ENCODE measurements at regions not wholly inside any gene's neighbourhood (a gene's known extent, or its start where the extent isn't known, plus 50 kb on each side); places are given as distances from the start of the nearest gene placed in this dataset.

GRCh38 chr3:110210086-110210660 is 861.4 kb upstream of the NECTIN3 start:
- TF ChIP-seq, protein P1, sequence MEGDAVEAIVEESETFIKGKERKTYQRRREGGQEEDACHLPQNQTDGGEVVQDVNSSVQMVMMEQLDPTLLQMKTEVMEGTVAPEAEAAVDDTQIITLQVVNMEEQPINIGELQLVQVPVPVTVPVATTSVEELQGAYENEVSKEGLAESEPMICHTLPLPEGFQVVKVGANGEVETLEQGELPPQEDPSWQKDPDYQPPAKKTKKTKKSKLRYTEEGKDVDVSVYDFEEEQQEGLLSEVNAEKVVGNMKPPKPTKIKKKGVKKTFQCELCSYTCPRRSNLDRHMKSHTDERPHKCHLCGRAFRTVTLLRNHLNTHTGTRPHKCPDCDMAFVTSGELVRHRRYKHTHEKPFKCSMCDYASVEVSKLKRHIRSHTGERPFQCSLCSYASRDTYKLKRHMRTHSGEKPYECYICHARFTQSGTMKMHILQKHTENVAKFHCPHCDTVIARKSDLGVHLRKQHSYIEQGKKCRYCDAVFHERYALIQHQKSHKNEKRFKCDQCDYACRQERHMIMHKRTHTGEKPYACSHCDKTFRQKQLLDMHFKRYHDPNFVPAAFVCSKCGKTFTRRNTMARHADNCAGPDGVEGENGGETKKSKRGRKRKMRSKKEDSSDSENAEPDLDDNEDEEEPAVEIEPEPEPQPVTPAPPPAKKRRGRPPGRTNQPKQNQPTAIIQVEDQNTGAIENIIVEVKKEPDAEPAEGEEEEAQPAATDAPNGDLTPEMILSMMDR (IDR thresholded peaks at IDR 0.05; ENCODE audit: control extremely low read depth, extremely low read depth, low read depth, missing control alignments) = no peak
- no peak for DNase-seq (ENCODE audit: extremely low spot score)
- POLR2A ChIA-PET = no interaction called here
- CTCF ChIA-PET = no interaction called here

- no peak for DNase-seq (ENCODE audit: extremely low spot score)
- CTCF ChIA-PET = no interaction called here
- TF ChIP-seq, protein P1 (IDR thresholded peaks at IDR 0.05; ENCODE audit: control extremely low read depth, extremely low read depth, low read depth, missing control alignments) = no peak
- POLR2A ChIA-PET = no interaction called here
These were observed 845.0 kb upstream of the NECTIN3 start for GRCh38 chr3:110226645-110227044.

- no peak for DNase-seq (ENCODE audit: extremely low spot score)
- POLR2A ChIA-PET = no interaction called here
- CTCF ChIA-PET = interaction anchor here (1.5 kb wide), 1 partner anchor 10 kb away, joined by 6 read pairs; no protein-coding TSS in a partner anchor
- TF ChIP-seq, protein P1 (IDR thresholded peaks at IDR 0.05; ENCODE audit: control extremely low read depth, extremely low read depth, low read depth, missing control alignments) = no peak
These were observed 843.6 kb upstream of the NECTIN3 start for GRCh38 chr3:110227991-110228390.

- TF ChIP-seq, protein P1 (IDR thresholded peaks at IDR 0.05; ENCODE audit: control extremely low read depth, extremely low read depth, low read depth, missing control alignments) = no peak
- POLR2A ChIA-PET = no interaction called here
These were observed 836.8 kb upstream of the NECTIN3 start for GRCh38 chr3:110234831-110235230.

DNA sequence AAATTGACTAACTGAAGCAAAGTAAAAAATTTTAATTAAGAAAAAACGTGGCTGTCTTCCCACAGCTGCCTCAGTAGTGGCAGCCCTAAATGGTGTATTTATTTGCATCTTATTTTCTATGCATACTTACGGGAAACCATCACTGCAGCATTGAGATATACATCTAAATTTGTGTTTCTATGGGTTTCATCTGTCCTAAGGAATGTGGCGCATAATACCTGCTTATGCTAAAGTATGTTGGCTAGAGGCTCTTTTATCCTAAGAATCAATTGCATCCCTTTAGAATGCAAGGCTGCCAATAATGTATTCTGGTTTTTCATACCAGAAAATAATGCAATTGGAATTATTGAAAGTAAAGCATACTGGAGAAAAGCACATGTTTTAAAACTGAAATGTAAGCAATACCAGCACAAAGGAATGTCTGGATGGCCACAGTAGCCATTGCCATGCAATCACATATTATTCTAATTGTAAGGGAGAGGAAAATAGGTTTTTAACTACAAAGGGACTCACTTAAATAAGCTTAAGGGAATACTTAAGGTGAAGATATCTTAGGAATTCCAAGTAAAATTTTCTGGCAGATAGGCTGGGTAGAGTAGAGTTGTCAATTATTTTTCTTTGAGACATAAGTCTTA is 834.5 kb upstream of the NECTIN3 start:
- ChIA-PET CTCF (interaction anchor here (1.5 kb wide), 1 partner anchor 12 kb away, joined by 5 read pairs; no protein-coding TSS in a partner anchor), POLR2A (no interaction called here)
- no peak for DNase-seq (ENCODE audit: extremely low spot score)
- TF ChIP-seq, protein P1 (IDR thresholded peaks at IDR 0.05; ENCODE audit: control extremely low read depth, extremely low read depth, low read depth, missing control alignments) = no peak

More at GRCh38 chr3:110234831-110235230, 836.8 kb upstream of the NECTIN3 start:
- CTCF ChIA-PET = no interaction called here
- DNase-seq (ENCODE audit: extremely low spot score) = no peak

- TF ChIP-seq, protein P1 (IDR thresholded peaks at IDR 0.05; ENCODE audit: control extremely low read depth, extremely low read depth, low read depth, missing control alignments) = no peak
- ChIA-PET POLR2A (no interaction called here), CTCF (interaction anchor here (1.5 kb wide), 1 partner anchor 16 kb away, joined by 3 read pairs; no protein-coding TSS in a partner anchor)
- DNase-seq (ENCODE audit: extremely low spot score) = no peak
These were observed 828.5 kb upstream of the NECTIN3 start for GRCh38 chr3:110243081-110243480.

Data from GM10248 (cell line).